H9 (cell line): ENCODE measurements at regions not wholly inside any gene's neighbourhood (a gene's known extent, or its start where the extent isn't known, plus 50 kb on each side); places are given as distances from the start of the nearest gene placed in this dataset.
A peak's percentile ranks its signal among the peaks of the same experiment; 100 is the strongest.
"Not testable (repeated sequence)": the region's sequence is repeated elsewhere in the genome, so short reads cannot be mapped to it uniquely, and the experiment has no call there.

Experiments used
- DNase-seq: peaks from one replicate; pipeline ENCODE4 v3.0.0-alpha.2; 2017
- H2AFZ ChIP-seq: one replicate; pipeline ENCODE4 v1.6.1; 2013; ENCODE audit warnings: mild to moderate bottlenecking, low read length, control low read depth, moderate library complexity
- H2AK5ac ChIP-seq: 2 replicates; pipeline ENCODE4 v1.6.1; 2013; ENCODE audit warnings: low read length, control low read depth, mixed read lengths; ENCODE audit not compliant: insufficient read length
- H2BK120ac ChIP-seq: one replicate; pipeline ENCODE4 v1.6.1; 2013; ENCODE audit warnings: low read depth, mild to moderate bottlenecking, low read length, control low read depth, inconsistent platforms; ENCODE audit not compliant: poor library complexity, severe bottlenecking
- H2BK12ac ChIP-seq: 2 replicates; pipeline ENCODE4 v1.6.1; 2013; ENCODE audit warnings: low read length, control low read depth, mixed read lengths, low read depth; ENCODE audit not compliant: insufficient read length
- H2BK15ac ChIP-seq: 2 replicates; pipeline ENCODE4 v1.6.1; 2013; ENCODE audit warnings: low read depth, low read length, control low read depth
- H2BK20ac ChIP-seq: one replicate; pipeline ENCODE4 v1.6.1; 2013; ENCODE audit warnings: low read depth, mild to moderate bottlenecking, low read length, control low read depth, inconsistent platforms; ENCODE audit not compliant: poor library complexity, severe bottlenecking
- H2BK5ac ChIP-seq: 2 replicates; pipeline ENCODE4 v1.6.1; 2013; ENCODE audit warnings: low read length, control low read depth, mixed read lengths; ENCODE audit not compliant: insufficient read length
- H3K14ac ChIP-seq: 2 replicates; pipeline ENCODE4 v1.6.1; 2013; ENCODE audit warnings: low read length, control low read depth; ENCODE audit not compliant: insufficient read depth
- H3K18ac ChIP-seq: 2 replicates; pipeline ENCODE4 v1.6.1; 2013; ENCODE audit warnings: low read depth, mild to moderate bottlenecking, mixed read lengths, low read length, control low read depth; ENCODE audit not compliant: insufficient read length
- H3K23ac ChIP-seq: 2 replicates; pipeline ENCODE4 v1.6.1; 2013; ENCODE audit warnings: low read length, control low read depth, mixed read lengths, low read depth; ENCODE audit not compliant: insufficient read length
- H3K23me2 ChIP-seq: 2 replicates; pipeline ENCODE4 v1.6.1; 2013; ENCODE audit warnings: low read depth, mild to moderate bottlenecking, mixed read lengths, low read length, control low read depth; ENCODE audit not compliant: insufficient read length, poor library complexity, severe bottlenecking
- H3K27ac ChIP-seq: 2 replicates; pipeline ENCODE4 v1.5.1; 2013; ENCODE audit warnings: low read length, control low read depth, mixed read lengths, low read depth; ENCODE audit not compliant: insufficient read length
- H3K27me3 ChIP-seq: 2 replicates; pipeline ENCODE4 v1.6.1; 2013; ENCODE audit warnings: low read length, control low read depth, inconsistent platforms; ENCODE audit not compliant: insufficient read depth
- H3K4ac ChIP-seq: 2 replicates; pipeline ENCODE4 v1.6.1; 2013; ENCODE audit warnings: low read depth, mild to moderate bottlenecking, control low read depth, inconsistent platforms, low read length, moderate library complexity
- H3K4me1 ChIP-seq: 2 replicates; pipeline ENCODE4 v1.6.1; 2013; ENCODE audit warnings: low read length, control low read depth, inconsistent platforms; ENCODE audit not compliant: insufficient read depth
- H3K4me2 ChIP-seq: 2 replicates; pipeline ENCODE4 v1.6.1; 2013; ENCODE audit warnings: low read length, control low read depth, mixed read lengths; ENCODE audit not compliant: insufficient read length, insufficient read depth
- H3K56ac ChIP-seq: 2 replicates; pipeline ENCODE4 v1.6.1; 2013; ENCODE audit warnings: low read depth, mild to moderate bottlenecking, mixed read lengths, low read length, control low read depth; ENCODE audit not compliant: insufficient read length
- H3K79me1 ChIP-seq: 2 replicates; pipeline ENCODE4 v1.6.1; 2013; ENCODE audit warnings: low read depth, mild to moderate bottlenecking, moderate library complexity, low read length, control low read depth, inconsistent platforms; ENCODE audit not compliant: insufficient read depth, poor library complexity, severe bottlenecking
- H3K79me2 ChIP-seq: 2 replicates; pipeline ENCODE4 v1.6.1; 2013; ENCODE audit warnings: low read length, control low read depth, inconsistent platforms; ENCODE audit not compliant: insufficient read depth
- H3K9ac ChIP-seq: 2 replicates; pipeline ENCODE4 v1.6.1; 2013; ENCODE audit warnings: low read length, control low read depth, mixed read lengths; ENCODE audit not compliant: insufficient read length; ENCODE audit errors: extremely low read depth
- H3K9me3 ChIP-seq: one replicate; pipeline ENCODE4 v1.6.1; 2013; ENCODE audit warnings: low read depth, low read length, inconsistent platforms; ENCODE audit not compliant: control insufficient read depth
- H3T11ph ChIP-seq: one replicate; pipeline ENCODE4 v1.6.1; 2013; ENCODE audit warnings: mild to moderate bottlenecking, low read length, control low read depth, inconsistent platforms
- H4K20me1 ChIP-seq: one replicate; pipeline ENCODE4 v1.6.1; 2013; ENCODE audit not compliant: control insufficient read depth, insufficient read length, insufficient read depth
- H4K5ac ChIP-seq: 2 replicates; pipeline ENCODE4 v1.6.1; 2013; ENCODE audit warnings: low read depth, mild to moderate bottlenecking, mixed read lengths, low read length, control low read depth; ENCODE audit not compliant: insufficient read length
- H4K8ac ChIP-seq: replicated peaks from 2 replicates; pipeline ENCODE4 v1.6.1; 2013; ENCODE audit warnings: low read length, control low read depth, mixed read lengths, low read depth; ENCODE audit not compliant: insufficient read length
- H4K91ac ChIP-seq: 2 replicates; pipeline ENCODE4 v1.6.1; 2013; ENCODE audit warnings: low read depth, mild to moderate bottlenecking, moderate library complexity, mixed read lengths, low read length, control low read depth; ENCODE audit not compliant: insufficient read length
- H3K27ac Mint-ChIP-seq, 3 experiments: 2 replicates in 2 of 3; 3 replicates in 1 of 3; pipeline ENCODE4 v1.8.0; 2020 to 2021; ENCODE audit warnings: mixed read lengths in 3 of 3, mild to moderate bottlenecking in 1 of 3, moderate library complexity in 1 of 3
- H3K27me3 Mint-ChIP-seq: 2 replicates; pipeline ENCODE4 v1.8.0; 2021; ENCODE audit warnings: low read depth, mild to moderate bottlenecking, moderate library complexity, mixed read lengths
- H3K36me3 Mint-ChIP-seq, 3 experiments: 2 replicates in 2 of 3; 3 replicates in 1 of 3; pipeline ENCODE4 v1.8.0; 2020 to 2021; ENCODE audit warnings: low read depth in 3 of 3, mixed read lengths in 3 of 3; ENCODE audit not compliant: insufficient read depth in 1 of 3
- H3K4me1 Mint-ChIP-seq, 2 experiments: 2 replicates each; pipeline ENCODE4 v1.8.0; 2020; ENCODE audit warnings: mixed read lengths in 2 of 2
- H3K4me3 Mint-ChIP-seq, 2 experiments: 2 replicates in 1 of 2; 3 replicates in 1 of 2; pipeline ENCODE4 v1.8.0; 2020 to 2021; ENCODE audit warnings: mild to moderate bottlenecking in 2 of 2, mixed read lengths in 2 of 2, moderate library complexity in 1 of 2
- H3K9me3 Mint-ChIP-seq, 2 experiments: 2 replicates in 1 of 2; 3 replicates in 1 of 2; pipeline ENCODE4 v1.8.0; 2020; ENCODE audit warnings: mild to moderate bottlenecking in 2 of 2, mixed read lengths in 2 of 2, moderate library complexity in 1 of 2
- WGBS: extraction: QIAGEN DNeasy Blood & Tissue Kit; methylation state at CpG from one replicate; pipeline ENCODE4 v1.1.7; 2013; ENCODE audit warnings: missing lambda C conversion rate, low lambda C conversion rate, mixed read lengths; ENCODE audit not compliant: insufficient read length; ENCODE audit errors: extremely low coverage; 5-methylcytosine and 5-hydroxymethylcytosine counted together
- TF ChIP-seq, protein P1 (sequence below): fragments of 200-600 bp; sonication (generic); conservative IDR thresholded peaks from 3 replicates; pipeline ENCODE4 v1.8.0; 2021; ENCODE audit warnings: antibody characterized with exemption, mild to moderate bottlenecking

DNA sequence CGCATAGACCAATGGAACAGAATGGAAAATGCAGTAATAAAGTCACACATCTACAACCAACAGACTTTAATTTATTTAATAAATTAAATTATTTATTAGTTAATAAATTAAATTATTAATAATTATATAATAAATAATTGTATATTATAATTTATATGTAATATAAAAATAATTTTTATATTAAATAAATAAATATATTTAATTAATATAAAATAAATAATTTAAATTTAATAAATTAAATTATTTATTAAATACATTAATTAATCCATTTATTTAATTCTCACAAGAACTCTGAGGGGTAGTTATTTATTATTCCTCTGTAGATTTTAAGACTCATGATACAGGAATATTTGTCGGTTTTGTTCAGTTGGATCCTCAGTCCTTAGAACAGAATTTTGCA lies 176.1 kb upstream of the ADAMTS19 start:
- H2BK15ac ChIP-seq = no peak overlapping the region
- H4K8ac ChIP-seq = no peak overlapping the region
- H3K9ac ChIP-seq = no peak overlapping the region
- H4K5ac ChIP-seq = no peak overlapping the region
- H4K20me1 ChIP-seq = no peaks in the 10 kb centered on the region
- H3K27ac ChIP-seq = no peak overlapping the region
- Mint-ChIP-seq H3K9me3 (peaks cover 2 to 3% of the 10 kb centered on the region in 2 experiments; a peak in 3 of 5 replicates), H3K36me3 (no peaks in the 10 kb centered on the region), H3K4me1 (no peaks in the 10 kb centered on the region), H3K27ac (no peak overlapping the region), H3K4me3 (no peak overlapping the region), H3K27me3 (peaks cover 4% of the 10 kb centered on the region; the same call in 1 of the 2 replicates)
- H3K23ac ChIP-seq = no peak overlapping the region
- no peak for DNase-seq
- H3K4me1 ChIP-seq = no peaks in the 10 kb centered on the region
- no peaks in the 10 kb centered on the region for H3K27me3 ChIP-seq
- H3K14ac ChIP-seq = no peak overlapping the region
- H2BK20ac ChIP-seq = no peak overlapping the region
- H2BK120ac ChIP-seq = no peak overlapping the region
- H3K79me1 ChIP-seq = no peaks in the 10 kb centered on the region
- H2BK12ac ChIP-seq = no peak overlapping the region
- no peak overlapping the region for H2BK5ac ChIP-seq
- H3K56ac ChIP-seq = no peak overlapping the region
- H3K4me2 ChIP-seq = no peak overlapping the region
- H3K23me2 ChIP-seq = no peaks in the 10 kb centered on the region
- H3T11ph ChIP-seq = no peak overlapping the region
- no peaks in the 10 kb centered on the region for H3K79me2 ChIP-seq
- TF ChIP-seq, protein P1, sequence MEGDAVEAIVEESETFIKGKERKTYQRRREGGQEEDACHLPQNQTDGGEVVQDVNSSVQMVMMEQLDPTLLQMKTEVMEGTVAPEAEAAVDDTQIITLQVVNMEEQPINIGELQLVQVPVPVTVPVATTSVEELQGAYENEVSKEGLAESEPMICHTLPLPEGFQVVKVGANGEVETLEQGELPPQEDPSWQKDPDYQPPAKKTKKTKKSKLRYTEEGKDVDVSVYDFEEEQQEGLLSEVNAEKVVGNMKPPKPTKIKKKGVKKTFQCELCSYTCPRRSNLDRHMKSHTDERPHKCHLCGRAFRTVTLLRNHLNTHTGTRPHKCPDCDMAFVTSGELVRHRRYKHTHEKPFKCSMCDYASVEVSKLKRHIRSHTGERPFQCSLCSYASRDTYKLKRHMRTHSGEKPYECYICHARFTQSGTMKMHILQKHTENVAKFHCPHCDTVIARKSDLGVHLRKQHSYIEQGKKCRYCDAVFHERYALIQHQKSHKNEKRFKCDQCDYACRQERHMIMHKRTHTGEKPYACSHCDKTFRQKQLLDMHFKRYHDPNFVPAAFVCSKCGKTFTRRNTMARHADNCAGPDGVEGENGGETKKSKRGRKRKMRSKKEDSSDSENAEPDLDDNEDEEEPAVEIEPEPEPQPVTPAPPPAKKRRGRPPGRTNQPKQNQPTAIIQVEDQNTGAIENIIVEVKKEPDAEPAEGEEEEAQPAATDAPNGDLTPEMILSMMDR = no peak
- H2AK5ac ChIP-seq = no peak overlapping the region
- no CpG with 5 or more reads among the region's 2 CpGs for WGBS
- H3K4ac ChIP-seq = no peak overlapping the region
- H4K91ac ChIP-seq = no peak overlapping the region
- H2AFZ ChIP-seq = no peak overlapping the region
- H3K18ac ChIP-seq = no peak overlapping the region
- no peaks in the 10 kb centered on the region for H3K9me3 ChIP-seq

DNA sequence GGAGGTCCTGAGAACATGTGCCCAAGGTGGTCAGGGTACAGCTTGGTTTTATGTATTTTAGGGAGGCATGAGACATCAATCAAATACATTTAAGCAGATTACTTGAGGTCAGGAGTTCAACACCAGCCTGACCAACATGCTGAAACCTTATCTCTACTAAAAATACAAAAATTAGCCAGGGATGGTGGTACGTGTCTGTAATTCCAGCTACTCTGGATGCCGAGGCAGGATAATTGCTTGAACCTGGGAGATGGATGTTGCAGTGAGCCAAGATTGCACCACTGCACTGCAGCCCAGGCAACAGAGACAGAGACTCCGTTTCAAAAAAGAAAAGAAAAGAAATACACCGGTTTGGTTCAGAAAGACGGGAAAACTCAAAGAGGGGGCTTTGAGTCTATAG lies 165.9 kb upstream of the ADAMTS19 start:
- not testable (repeated sequence) for H2BK12ac ChIP-seq, H2BK20ac ChIP-seq, H3K79me1 ChIP-seq, DNase-seq, H2AK5ac ChIP-seq, H3K23ac ChIP-seq, H3K4ac ChIP-seq, H3K4me2 ChIP-seq, H3K14ac ChIP-seq, H4K91ac ChIP-seq, H3K9ac ChIP-seq, H3K56ac ChIP-seq, H3K18ac ChIP-seq, H2BK5ac ChIP-seq, H3K9me3 Mint-ChIP-seq, H2BK120ac ChIP-seq, H4K5ac ChIP-seq, H3K79me2 ChIP-seq, H4K8ac ChIP-seq, H3K23me2 ChIP-seq, H2BK15ac ChIP-seq, H3K9me3 ChIP-seq, H4K20me1 ChIP-seq, H3K36me3 Mint-ChIP-seq, H3T11ph ChIP-seq, H3K4me1 ChIP-seq, H3K27me3 Mint-ChIP-seq, H3K27me3 ChIP-seq, H3K4me3 Mint-ChIP-seq, H2AFZ ChIP-seq, H3K4me1 Mint-ChIP-seq, H3K27ac ChIP-seq
- WGBS = no CpG with 5 or more reads among the region's 5 CpGs
- 0 out of 7 replicates have a peak overlapping the region, but pooled peaks of 1 of the 3 experiments have one; percentile 49 for H3K27ac Mint-ChIP-seq
